Mesenteric fat pad (tissue), 1 donor: ENCODE measurements at regions not wholly inside any gene's neighbourhood (a gene's known extent, or its start where the extent isn't known, plus 50 kb on each side); places are given as distances from the start of the nearest gene placed in this dataset.
"Not testable (repeated sequence)": the region's sequence is repeated elsewhere in the genome, so short reads cannot be mapped to it uniquely, and the experiment has no call there.

Experiments
- DNase-seq: peaks from one replicate; pipeline ENCODE4 v3.0.0-alpha.2; 2020; ENCODE audit warnings: low spot score
- donor health status: DM: yes; HTN: yes; CAD: no.

DNA sequence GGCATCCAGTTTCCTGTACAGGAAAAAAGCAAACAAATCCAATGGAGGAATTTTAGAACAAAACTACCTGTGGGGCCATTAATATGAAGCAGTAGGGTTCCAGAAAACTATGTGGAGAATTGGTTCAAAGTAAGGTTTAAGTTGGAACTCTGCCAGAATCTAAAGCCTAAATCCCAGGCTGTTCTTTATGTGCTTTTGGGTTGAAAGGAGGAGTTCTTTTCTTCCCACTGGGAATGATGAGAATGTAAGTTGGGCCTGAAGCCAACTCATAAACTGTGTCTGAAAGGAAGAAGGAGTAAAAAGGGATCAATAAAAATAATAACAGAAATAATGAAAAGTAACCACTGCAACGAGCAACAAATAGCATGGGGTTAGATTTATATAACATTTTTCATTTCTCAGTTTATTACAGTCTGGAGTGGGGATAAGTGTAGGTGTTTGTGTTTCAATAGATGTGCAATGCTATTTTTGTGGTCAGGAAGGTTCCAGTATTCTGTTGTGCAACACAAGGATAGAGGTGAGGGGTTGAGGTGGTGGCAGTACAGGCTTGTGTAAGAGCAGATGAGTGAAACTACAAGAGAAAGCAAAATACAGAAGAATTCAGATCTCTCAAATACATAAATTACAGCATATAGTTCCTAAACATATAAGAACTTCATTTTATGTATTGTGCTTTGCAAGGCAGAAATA, 373.6 kb downstream of the EMP1 start:
- DNase-seq = no peak

DNA sequence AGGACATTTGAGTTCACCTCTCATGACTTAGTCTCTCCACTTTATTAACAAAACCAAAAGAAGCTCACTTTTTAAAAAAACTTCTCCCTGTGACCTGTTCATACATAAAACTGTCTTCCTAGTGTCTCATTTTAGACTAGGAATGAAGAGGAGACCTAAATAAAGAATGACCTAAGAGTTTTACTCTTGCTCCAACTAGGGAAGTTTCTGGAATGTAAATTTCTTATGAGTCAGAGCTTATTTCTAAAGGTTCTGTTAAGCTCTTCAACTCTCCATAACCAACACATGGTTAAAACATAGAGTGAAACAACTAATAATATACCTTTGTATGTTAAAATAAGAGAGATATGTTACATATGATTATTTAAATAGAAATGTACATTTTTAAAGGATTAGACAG, 369.8 kb downstream of the EMP1 start:
- no peak for DNase-seq

DNA sequence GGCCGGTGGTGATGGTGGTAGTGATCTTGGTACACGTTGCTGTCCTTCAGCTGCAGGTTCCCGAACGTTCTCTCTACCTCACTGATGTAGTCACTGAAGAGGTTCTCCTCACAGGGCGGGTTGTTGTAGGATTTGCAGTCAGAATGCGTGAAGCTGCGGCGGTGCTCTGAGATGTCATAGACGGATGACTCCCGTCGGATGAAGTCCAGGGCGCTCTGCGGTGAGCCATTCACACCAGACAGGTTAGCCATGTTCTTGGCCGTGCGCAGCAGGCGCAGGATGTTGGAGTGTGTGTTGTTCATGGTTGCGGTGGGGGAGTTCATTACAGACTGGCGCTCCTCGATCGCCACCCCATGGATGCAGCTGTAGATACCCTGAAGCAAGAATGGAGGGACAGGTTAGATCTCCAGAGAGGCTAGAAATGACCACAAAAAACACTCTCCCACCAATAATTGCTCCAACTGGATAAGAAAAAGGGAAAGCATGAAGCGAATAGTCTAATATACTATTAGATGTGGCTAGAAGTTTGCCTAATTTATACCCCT, 367.8 kb downstream of the EMP1 start:
- no peak for DNase-seq

DNA sequence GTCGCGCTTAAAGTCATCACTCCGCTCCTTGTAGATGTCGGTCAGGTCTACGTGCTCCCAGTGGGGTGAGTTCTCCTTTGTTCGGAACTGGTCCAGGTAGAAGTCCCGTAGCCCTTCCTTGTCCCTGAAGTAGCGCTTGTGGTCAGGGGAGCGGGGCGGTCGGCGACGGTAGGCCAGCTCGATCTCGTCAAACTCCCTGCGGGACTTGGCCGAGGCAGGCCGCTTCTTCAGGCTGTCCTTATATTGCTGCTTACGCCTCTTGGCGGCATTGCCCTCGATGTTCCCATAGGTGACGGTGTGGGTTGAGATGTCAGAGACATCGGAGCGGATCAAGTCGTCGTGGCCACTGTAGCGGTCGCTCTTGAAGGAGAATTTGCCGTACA, 367.2 kb downstream of the EMP1 start:
- DNase-seq = no peak

DNA sequence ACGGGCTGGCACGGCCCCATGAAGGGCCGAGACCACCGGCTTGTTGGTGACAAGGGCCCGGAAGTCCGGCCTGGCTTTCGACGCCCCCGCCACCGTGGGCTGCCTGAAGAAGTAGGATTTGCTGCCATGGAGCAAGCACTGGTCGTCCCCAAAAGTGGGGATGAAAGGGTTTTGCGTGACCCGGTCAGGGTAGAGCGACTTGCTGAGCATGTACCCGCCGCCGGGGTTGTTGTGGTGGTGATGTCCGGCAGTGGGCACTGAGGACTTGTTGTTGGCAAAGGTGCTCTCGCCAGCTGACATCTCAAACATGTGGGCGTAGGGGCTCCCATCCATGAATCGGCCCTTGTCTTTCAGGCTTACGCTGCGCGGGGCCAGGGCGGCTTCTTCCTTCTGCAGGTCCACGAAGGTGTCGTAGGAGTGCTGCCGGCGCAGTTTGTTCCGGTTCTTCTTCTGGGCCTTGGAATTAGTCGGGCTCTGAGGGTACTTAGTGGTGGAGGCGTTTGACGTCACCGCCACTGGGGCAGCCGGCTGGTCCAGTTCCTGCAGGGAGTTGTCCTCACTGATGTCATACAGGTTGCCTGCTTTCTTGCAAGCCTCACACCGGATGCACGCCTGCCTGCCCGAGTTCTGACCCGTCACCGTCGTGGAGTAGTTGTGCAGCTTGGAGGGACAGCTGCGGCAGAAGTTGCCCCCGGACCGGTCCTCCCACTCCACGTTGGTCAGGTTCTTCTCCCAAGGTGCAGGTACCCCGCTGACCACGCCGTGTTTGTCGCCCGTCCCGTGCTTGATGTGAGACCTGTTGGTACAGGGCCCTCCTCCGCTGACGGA, 366.6 kb downstream of the EMP1 start:
- DNase-seq = no peak

DNA sequence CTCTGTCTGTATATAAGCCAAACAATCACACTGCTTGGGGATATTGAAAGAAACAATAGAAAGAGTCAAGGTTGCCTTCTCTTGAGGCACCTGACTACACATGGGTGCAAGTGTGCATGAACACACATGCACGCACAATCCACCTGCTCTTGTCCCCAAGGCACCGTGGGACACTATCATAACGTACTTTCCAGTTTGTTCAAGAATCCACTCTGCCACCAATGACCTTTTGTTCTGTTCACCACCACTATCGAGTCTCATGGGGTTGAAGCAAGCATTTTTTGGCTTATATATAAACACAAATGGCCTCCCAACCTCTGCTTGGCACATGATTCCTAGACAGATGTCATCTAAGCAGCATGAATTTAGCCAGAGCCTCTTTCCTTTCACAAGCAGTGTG, 365.4 kb downstream of the EMP1 start:
- DNase-seq = no peak

DNA sequence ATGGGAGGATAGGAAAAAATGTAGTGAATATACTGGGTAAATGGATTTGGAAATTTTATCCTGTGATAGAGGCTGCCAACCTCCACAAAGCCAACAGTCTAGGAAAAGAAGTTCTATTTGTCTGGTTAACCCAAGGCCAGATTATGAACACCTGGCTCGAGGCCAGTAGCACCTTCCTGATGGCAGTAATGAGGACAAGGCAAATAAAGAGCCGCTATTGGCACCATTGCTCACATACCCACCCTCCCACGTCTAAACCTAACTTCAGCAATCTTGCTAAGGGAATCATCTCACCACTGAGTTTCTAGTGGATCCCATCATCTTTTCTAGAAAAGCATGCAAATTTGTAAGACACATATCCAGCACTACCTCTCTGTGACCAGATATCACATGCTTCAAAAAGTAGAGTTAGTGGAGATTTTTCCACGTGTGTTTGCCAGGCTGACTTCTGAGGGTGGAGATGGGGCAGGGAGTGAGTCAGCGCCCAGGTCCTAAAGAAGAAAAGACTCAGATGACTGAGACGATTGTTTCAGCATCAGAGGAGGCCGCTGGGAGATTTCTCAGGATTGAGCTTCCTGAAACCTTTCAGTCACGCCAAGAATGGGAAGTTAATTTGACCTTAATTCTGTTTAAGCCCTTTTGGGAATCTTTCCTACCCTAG, 362.9 kb downstream of the EMP1 start:
- DNase-seq = no peak

DNA sequence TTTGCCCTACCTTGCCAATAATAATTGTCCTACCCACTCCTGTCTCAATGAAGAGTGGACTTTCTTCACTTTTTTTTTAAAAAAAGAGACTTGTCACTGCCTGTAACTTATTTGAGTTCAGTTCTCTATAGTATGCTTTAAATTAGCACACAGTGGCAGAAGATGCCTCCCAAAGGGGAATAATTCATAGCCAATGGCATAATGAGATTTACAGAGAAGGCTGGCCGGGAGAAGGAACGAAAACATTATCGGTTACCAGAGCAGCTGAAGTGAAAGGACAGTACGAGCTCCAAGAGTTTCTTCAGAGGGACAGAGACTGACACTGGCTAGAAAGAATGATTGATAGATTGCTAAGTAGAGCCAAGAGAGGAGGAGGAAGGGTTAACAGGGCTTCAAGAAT, 356.3 kb downstream of the EMP1 start:
- DNase-seq = no peak

DNA sequence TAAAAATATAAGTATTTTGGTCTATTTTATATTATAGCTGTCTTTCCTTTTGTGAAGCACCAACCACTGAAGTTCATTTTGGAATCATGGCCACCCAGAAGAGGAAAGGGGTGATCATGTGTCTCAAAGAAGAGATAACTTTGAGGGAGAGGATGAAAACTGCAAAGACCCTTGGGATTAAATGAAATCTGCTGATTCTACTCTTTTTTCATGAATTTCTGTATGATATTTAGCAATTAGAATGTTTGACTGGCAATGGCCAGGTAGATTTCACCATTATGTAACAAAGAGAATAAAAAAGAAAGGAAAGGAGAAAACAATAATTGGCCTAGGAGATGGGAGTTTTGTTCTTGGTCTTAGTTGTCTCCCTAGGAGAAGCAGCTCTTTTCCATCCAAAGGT, 350.8 kb downstream of the EMP1 start:
- no peak for DNase-seq

DNA sequence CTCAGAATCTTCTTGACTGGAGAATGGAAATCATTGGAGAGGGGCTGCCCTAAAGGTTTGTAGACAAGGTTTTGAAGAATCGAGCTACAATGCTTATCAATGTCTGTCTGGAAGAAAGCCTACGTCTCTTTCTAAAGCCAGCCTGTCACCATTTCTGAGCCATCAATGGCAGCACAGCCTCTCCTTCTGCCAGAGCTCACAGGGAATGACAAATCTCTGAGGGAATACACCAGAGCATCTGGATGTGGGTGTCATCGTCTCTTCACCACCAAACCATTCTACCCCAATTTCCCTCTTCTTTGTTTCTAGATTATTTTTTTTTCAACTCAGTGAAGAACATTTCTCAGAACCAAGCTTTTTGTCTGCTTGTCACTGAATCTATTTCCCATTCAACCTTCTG, 349.7 kb downstream of the EMP1 start:
- no peak for DNase-seq

DNA sequence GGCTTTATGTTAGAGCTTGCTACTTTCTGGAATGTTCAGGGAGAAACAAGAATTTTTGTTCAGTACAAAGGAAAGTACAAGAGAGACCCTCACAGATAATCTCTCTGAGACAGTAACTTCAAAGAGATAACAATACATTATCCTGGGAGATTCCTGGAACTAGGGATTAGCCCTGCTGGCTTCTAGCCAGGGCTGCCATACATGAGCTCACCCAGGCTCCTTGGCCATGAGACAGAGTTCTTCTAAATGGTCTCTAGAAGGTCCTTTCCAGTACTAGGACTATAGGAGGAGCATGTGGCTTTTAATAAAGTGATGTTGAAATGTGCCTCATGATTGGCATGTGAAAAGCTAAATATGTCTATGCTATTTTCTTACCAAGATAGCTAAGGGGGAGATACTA, 342.5 kb downstream of the EMP1 start:
- DNase-seq = no peak

DNA sequence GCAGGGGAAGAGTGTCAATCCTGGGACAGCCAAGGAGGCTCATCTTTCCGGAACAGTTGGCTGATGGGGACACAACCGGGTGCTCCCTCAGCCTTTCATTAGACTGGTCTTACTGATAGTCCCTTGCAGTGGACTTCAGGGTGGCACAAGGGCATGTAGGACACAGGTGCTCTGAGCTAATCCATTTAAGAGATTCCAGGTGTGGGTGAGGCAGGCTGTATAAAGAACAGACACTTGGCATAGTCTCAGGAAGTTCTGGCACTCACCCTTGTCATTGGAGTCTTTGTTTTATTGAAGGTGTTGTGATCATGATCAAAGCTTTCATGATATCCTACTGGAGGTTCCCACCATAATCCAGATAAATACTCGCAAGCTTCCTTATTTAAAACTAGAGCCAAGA, 341.6 kb downstream of the EMP1 start:
- no peak for DNase-seq

DNA sequence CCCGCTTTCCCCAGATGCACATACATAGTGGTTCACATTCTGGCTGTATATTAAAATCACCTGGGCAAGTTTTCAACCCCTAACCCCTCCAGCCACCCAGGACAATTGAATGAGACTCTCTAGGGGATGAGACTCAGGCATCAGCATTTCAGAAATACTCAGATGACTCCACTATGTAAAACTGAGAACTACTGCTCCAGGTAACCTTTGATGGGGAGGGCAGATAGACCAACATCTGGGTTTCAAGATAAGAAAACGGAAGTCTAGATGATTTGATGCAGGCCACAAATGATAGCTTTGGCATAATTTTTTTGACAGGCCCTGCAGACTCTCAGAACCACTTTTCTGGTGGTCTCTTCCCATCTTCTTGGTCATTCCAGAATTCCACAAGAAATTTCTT, 341.1 kb downstream of the EMP1 start:
- no peak for DNase-seq

DNA sequence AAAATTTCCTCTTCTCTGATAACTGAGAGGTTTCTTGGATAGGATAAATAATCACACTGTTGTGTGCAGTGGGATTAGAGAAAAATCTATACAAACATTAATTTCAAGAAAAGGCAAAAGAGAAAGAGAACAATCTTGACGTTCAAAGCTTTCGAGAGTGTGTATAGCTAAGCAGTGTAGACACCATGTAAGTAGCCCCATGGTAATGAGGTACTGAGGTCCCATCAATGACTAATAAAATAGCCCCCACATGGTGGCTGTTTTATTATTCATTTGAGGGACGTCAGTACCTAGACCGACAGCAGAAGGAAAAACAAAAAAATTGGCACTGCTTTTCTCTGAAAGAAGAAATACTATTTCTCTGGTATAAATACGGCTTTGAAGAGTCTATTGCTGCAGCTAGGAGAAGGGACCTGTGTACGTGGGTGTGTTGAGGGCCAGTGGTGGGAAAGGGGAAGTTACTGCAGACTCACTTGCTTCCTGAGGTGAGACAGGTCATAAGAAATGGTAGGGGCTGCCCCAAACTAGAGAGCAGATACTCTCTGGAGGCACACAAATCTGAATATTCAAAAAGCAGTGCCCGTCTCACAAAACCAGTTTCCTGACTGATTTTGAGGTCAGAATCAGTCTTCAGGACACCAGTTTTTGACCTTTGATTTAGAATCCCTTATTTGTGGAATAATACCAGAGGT, 339.8 kb downstream of the EMP1 start:
- no peak for DNase-seq

DNA sequence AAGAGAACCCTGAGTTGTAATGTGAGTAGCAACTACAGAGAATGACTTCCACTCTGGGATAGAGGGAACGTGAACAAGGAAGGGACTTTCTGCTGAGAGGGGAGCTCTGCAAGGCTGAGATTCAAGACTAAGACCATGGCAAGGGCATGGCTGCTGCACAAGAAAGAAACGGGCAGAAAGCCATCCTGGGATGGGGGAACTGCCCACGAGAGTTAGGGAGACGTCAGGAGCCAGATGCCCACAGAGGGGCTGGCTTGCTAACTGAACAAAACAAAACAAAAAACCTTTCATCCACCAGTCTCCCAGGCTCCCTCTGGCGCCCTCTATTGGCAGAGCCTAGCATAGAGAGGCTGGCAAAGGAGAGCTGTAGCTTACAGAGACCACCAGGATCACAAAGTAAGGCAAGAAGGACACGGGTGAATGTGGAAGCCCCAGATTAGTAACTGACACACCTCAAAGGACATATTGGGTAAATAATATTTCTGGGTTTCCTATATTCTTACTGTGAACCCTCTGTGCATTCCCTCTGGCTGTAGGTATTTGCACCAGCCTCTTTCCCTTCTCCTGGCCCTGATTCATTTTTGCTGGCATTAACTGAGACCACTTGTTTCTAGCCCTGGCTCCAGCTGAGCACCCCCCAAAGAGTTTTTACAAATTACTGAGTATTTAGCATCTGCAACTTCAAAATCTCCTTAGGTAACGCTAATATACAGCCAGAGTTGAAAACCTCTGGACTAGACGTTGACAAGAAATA, 338.3 kb downstream of the EMP1 start:
- DNase-seq = no peak

DNA sequence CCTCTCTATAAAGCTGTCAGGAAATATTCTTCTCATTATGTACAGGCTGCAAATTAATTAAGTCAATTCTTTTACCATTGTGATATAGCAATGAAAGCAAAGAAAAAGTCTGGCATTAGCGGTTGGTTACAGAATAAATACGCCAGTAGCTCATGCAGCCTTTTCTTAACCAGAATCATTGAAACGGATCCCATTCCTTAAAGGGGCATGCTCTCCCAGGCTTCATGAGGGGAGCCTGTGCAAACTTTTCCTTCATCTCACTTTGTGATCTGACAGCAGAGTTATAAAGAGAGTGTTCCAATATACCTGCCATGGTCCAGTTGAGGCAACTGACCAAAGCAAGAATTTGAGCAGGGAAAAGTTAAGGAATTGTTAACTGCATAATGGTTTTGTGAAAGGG, 337.7 kb downstream of the EMP1 start:
- DNase-seq = no peak

DNA sequence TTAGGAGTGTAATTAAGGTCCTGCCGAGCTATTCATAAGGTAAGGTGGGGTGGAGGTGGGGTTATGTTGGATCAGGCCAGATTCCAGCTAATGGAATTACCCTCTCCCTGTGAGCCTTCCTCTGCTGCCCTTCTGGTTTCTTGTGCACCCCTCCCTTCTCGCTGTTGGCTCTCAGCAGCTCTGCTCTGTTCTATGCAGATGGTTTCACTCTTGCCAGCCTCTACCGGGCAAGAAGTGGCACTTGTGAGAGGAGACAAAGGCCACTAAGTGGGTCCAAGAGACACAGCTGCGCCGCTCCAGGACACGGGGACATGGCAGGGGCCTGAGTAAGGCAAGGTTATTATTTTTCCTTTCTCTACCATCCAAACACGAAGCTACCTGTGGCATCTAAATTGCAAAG, 334.4 kb downstream of the EMP1 start:
- no peak for DNase-seq

DNA sequence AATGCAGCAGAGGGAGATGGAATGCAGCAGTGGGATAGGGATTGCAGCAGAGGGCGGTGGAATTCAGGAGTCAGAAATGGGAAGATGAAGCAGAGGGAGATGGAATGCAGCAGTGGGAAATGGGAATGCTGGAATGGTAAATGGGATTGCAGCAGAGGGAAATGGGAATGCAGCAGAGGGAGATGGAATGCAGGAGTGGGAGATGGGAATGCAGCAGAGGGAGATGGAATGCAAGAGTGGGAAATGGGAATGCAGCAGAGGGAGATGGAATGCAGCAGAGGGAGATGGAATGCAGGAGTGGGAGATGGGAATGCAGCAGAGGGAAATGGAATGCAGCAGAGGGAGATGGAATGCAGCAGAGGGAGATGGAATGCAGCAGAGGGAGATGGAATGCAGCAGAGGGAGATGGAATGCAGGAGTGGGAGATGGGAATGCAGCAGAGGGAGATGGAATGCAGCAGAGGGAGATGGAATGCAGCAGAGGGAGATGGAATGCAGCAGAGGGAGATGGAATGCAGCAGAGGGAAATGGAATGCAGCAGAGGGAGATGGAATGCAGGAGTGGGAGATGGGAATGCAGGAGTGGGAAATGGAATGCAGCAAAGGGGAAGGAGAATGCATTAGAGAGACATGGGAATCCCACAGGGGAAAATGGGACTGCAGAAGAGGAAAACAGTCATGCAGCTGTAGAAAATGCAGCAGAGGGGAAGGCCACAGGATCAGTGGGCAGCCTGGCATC, 329.8 kb downstream of the EMP1 start:
- not testable (repeated sequence) for DNase-seq

DNA sequence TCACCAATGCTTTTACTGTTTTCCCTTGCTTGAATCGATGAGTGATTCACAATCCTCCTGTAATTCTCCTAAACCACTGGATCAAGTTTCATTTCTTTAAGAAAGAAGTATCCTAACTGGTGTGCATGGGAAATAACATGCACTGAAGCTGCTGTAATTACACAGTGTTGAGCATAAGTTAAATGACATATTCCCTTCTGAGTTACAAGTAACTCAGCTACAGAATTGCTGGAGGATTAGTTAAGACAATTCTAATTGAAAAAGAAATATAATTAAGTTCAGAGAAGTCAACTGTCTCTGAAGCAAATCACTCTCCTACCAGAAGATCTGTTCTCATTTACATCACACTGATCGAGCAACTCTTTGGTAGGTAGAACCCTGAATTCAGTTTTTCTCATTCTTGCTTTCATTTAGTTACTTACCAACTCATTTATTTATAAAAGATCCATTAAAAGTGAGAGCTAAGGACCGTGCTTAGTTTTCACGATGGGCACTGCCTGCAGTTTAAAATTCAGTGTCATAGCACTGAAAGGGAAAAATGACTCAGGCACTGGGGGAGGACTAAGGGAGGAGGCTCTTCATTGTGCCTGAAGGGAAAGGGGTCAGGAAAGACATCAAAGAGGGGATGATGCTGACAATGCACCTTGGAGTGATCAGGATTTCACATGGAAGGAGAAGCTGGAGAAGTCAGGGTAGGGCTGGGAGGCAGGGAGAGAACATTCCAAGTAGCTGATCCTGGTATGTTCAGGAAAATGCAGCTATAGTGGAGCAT, 327.2 kb downstream of the EMP1 start:
- no peak for DNase-seq
